Skeletal muscle satellite cell (primary cell): ENCODE measurements at regions not wholly inside any gene's neighbourhood (a gene's known extent, or its start where the extent isn't known, plus 50 kb on each side); places are given as distances from the start of the nearest gene placed in this dataset.

Source experiments
- H3K27me3 ChIP-seq: 2 replicates; pipeline ENCODE4 v1.7.0; 2013; ENCODE audit warnings: low read length; ENCODE audit not compliant: control insufficient read depth, insufficient read depth
- H3K36me3 ChIP-seq: 2 replicates; pipeline ENCODE4 v1.7.0; 2013; ENCODE audit warnings: mild to moderate bottlenecking, control low read depth, low read length; ENCODE audit not compliant: insufficient read depth
- H3K4me1 ChIP-seq: 2 replicates; pipeline ENCODE4 v1.7.0; 2013; ENCODE audit warnings: low read length; ENCODE audit not compliant: control insufficient read depth, insufficient read depth
- H3K4me2 ChIP-seq: 2 replicates; pipeline ENCODE4 v1.7.0; 2013; ENCODE audit warnings: mild to moderate bottlenecking, low read length
- H3K4me3 ChIP-seq: 2 replicates; pipeline ENCODE4 v1.7.0; 2013; ENCODE audit warnings: low read length
- H3K9ac ChIP-seq: 2 replicates; pipeline ENCODE4 v1.7.0; 2013; ENCODE audit warnings: mild to moderate bottlenecking, low read depth, low read length, moderate library complexity
- H3K9me3 ChIP-seq: replicated peaks from 2 replicates; pipeline ENCODE4 v1.7.0; 2013; ENCODE audit warnings: mild to moderate bottlenecking, control low read depth, low read length

- Histone ChIP-seq H3K4me3 (no peak overlapping the region), H3K4me1 (no peaks in the 10 kb centered on the region), H3K9ac (no peak overlapping the region), H3K27me3 (no peaks in the 10 kb centered on the region), H3K4me2 (no peak overlapping the region), H3K36me3 (no peaks in the 10 kb centered on the region), H3K9me3 (peaks cover 6% of the 10 kb centered on the region)
These were observed 425.0 kb upstream of the GRM7 start for GRCh38 chr3:6435951-6436350.

- no peak overlapping the region for H3K4me2 ChIP-seq
- no peak overlapping the region for H3K9ac ChIP-seq
- no peaks in the 10 kb centered on the region for H3K4me1 ChIP-seq
- H3K9me3 ChIP-seq = peaks cover 6% of the 10 kb centered on the region
- no peaks in the 10 kb centered on the region for H3K27me3 ChIP-seq
- H3K36me3 ChIP-seq = no peaks in the 10 kb centered on the region
- H3K4me3 ChIP-seq = no peak overlapping the region
These were observed 423.3 kb upstream of the GRM7 start for GRCh38 chr3:6437631-6438030.

- Histone ChIP-seq H3K4me1 (no peaks in the 10 kb centered on the region), H3K4me3 (no peak overlapping the region), H3K36me3 (no peaks in the 10 kb centered on the region), H3K4me2 (no peak overlapping the region), H3K27me3 (no peaks in the 10 kb centered on the region), H3K9ac (no peak overlapping the region), H3K9me3 (peaks cover 6% of the 10 kb centered on the region)
These were observed 422.9 kb upstream of the GRM7 start for GRCh38 chr3:6438031-6438430.

- Histone ChIP-seq H3K36me3 (no peaks in the 10 kb centered on the region), H3K9me3 (peaks cover 6% of the 10 kb centered on the region), H3K9ac (no peak overlapping the region), H3K4me1 (no peaks in the 10 kb centered on the region), H3K4me2 (no peak overlapping the region), H3K27me3 (no peaks in the 10 kb centered on the region), H3K4me3 (no peak overlapping the region)
These were observed 421.7 kb upstream of the GRM7 start for GRCh38 chr3:6439226-6439625.

GRCh38 chr3:6439824-6440223, 421.1 kb upstream of the GRM7 start:
- Histone ChIP-seq H3K9ac (no peak overlapping the region), H3K4me2 (no peak overlapping the region), H3K9me3 (peaks cover 6% of the 10 kb centered on the region), H3K4me1 (no peaks in the 10 kb centered on the region), H3K4me3 (no peak overlapping the region), H3K27me3 (no peaks in the 10 kb centered on the region), H3K36me3 (no peaks in the 10 kb centered on the region)

- Histone ChIP-seq H3K4me2 (no peak overlapping the region), H3K9me3 (peaks cover 5% of the 10 kb centered on the region), H3K4me3 (no peak overlapping the region), H3K36me3 (no peaks in the 10 kb centered on the region), H3K27me3 (no peaks in the 10 kb centered on the region), H3K4me1 (no peaks in the 10 kb centered on the region), H3K9ac (no peak overlapping the region)
These were observed 415.8 kb upstream of the GRM7 start for GRCh38 chr3:6444888-6445658.

- Histone ChIP-seq H3K4me3 (no peak overlapping the region), H3K4me1 (no peaks in the 10 kb centered on the region), H3K9ac (no peak overlapping the region), H3K4me2 (no peak overlapping the region), H3K9me3 (peaks cover 8% of the 10 kb centered on the region), H3K36me3 (no peaks in the 10 kb centered on the region), H3K27me3 (no peaks in the 10 kb centered on the region)
These were observed 413.6 kb upstream of the GRM7 start for GRCh38 chr3:6447166-6447801.

GRCh38 chr3:6448011-6448410, 412.9 kb upstream of the GRM7 start:
- Histone ChIP-seq H3K4me1 (no peaks in the 10 kb centered on the region), H3K9me3 (peaks cover 13% of the 10 kb centered on the region), H3K27me3 (no peaks in the 10 kb centered on the region), H3K9ac (no peak overlapping the region), H3K4me2 (no peak overlapping the region), H3K4me3 (no peak overlapping the region), H3K36me3 (no peaks in the 10 kb centered on the region)

GRCh38 chr3:6449099-6449498, 411.8 kb upstream of the GRM7 start:
- no peaks in the 10 kb centered on the region for H3K27me3 ChIP-seq
- H3K4me1 ChIP-seq = no peaks in the 10 kb centered on the region
- H3K4me3 ChIP-seq = no peak overlapping the region
- peaks cover 13% of the 10 kb centered on the region for H3K9me3 ChIP-seq
- no peak overlapping the region for H3K9ac ChIP-seq
- H3K4me2 ChIP-seq = no peak overlapping the region
- no peaks in the 10 kb centered on the region for H3K36me3 ChIP-seq

- no peaks in the 10 kb centered on the region for H3K27me3 ChIP-seq
- no peak overlapping the region for H3K4me2 ChIP-seq
- H3K4me1 ChIP-seq = no peaks in the 10 kb centered on the region
- peaks cover 13% of the 10 kb centered on the region for H3K9me3 ChIP-seq
- no peak overlapping the region for H3K9ac ChIP-seq
- no peaks in the 10 kb centered on the region for H3K36me3 ChIP-seq
- H3K4me3 ChIP-seq = no peak overlapping the region
These were observed 407.9 kb upstream of the GRM7 start for GRCh38 chr3:6452974-6453373.

GRCh38 chr3:6455031-6455430, 405.9 kb upstream of the GRM7 start:
- Histone ChIP-seq H3K4me2 (no peak overlapping the region), H3K9ac (no peak overlapping the region), H3K4me1 (no peaks in the 10 kb centered on the region), H3K9me3 (peaks cover 8% of the 10 kb centered on the region), H3K4me3 (no peak overlapping the region), H3K36me3 (no peaks in the 10 kb centered on the region), H3K27me3 (no peaks in the 10 kb centered on the region)

- H3K9me3 ChIP-seq = peaks cover 8% of the 10 kb centered on the region
- no peaks in the 10 kb centered on the region for H3K36me3 ChIP-seq
- H3K4me2 ChIP-seq = no peak overlapping the region
- no peaks in the 10 kb centered on the region for H3K27me3 ChIP-seq
- H3K4me3 ChIP-seq = no peak overlapping the region
- no peaks in the 10 kb centered on the region for H3K4me1 ChIP-seq
- no peak overlapping the region for H3K9ac ChIP-seq
These were observed 393.7 kb upstream of the GRM7 start for GRCh38 chr3:6467186-6467585.
